Stimulated activated CD4-positive, alpha-beta T cell treated with anti-CD3 and anti-CD28 coated beads, Interleukin-4, amount 100 ng/mL, for 48 hours (primary cell): ENCODE measurements at regions not wholly inside any gene's neighbourhood (a gene's known extent, or its start where the extent isn't known, plus 50 kb on each side); places are given as distances from the start of the nearest gene placed in this dataset.
"Not testable (repeated sequence)": the region's sequence is repeated elsewhere in the genome, so short reads cannot be mapped to it uniquely, and the experiment has no call there.

Experiments used
- DNase-seq, 2 donors: peaks; one replicate each; pipeline ENCODE4 v3.0.0-alpha.2; 2020; ENCODE audit warnings: low read depth in 2 of 2

DNA sequence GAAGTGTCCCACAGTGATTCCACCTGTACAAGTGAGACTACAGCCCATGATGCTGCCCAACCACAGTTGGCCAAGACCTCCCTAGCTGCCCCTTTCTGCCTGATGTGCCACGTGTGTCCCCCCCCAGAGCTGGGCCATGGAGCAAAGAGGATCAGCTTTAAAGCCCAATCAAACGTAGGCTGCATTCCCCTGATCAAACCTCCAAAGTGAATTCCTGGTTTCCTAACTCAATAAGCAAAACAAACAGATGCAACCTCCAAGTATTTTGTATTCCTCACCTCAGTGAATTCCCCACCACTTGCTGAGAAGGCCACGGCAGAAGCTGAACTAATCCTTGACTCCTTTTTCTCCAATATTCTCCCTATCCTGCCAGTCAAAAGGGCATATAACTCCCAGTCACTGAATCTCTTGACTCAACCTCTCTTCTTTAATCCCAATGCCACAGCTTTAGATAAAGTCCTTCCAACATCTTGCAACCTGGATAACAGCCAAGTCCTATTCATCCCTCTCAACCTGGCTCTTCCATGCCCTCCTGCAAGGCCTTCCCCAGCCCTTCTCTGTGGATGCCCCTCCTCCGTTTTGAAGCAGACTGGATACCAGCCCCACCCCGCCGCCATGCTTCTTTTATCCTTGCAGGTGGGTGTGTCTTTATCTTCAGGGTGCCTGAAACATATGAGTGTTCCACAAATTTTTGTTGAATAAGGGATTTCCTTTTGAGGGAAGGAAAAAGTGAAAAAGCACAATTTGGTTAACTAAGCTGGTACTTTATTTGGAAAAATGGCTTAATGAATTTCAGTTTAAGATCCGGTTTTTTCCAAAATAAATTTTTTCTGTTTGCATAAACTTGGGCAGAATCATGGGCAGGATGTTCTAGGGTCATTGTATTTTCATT lies 285.2 kb upstream of the MKLN1 start:
- no peak for DNase-seq

GRCh38 chr7:131045526-131045925 lies 282.1 kb upstream of the MKLN1 start:
- no peak for DNase-seq

DNA sequence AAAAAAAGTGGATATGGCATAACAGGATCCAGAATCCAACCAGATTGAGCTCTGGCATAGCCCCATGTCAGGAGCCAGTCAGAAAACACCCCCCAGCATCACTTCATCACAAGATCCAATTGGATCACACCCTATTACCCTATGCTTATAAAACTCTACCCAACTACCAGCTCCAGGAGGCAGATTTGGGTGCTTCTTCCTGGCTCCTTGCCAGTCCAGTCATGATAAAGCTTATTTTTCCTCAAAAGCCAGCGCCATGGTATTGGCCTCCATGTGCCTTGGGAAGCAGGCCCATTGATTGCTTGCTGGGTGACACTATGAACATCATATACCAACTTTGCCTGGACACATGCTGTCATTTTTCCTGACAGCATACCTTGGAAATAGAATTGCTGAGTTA lies 281.4 kb upstream of the MKLN1 start:
- no peak for DNase-seq

DNA sequence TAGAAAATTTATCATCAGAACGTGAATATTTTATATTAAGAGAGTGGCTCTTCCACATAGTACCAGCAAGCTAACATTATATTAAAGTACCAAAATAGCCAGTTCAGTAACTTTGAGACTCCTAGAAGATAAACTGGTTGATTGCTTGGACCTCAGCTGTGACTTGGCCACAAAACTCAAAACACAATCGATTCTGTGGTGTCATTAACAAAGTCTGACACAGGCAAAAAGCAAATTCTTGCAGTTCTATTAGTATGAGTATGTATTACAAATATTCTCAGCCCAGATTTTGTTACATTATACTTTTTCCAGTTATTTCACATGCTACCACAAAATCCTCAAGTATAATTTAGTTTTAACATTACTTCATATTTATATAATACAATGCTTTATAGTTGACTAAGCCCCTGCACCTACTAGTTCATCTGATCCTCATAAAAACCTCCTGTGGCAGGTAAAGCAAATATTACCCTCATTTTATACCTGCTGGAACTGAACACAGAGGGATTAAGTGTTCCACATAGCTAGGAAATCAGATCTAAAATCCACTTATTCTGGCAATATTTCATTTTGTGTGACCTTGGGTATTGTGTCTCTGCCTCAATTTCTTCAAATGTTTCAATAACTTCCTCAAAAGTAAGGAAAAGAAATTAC lies 279.9 kb upstream of the MKLN1 start:
- no peak for DNase-seq

DNA sequence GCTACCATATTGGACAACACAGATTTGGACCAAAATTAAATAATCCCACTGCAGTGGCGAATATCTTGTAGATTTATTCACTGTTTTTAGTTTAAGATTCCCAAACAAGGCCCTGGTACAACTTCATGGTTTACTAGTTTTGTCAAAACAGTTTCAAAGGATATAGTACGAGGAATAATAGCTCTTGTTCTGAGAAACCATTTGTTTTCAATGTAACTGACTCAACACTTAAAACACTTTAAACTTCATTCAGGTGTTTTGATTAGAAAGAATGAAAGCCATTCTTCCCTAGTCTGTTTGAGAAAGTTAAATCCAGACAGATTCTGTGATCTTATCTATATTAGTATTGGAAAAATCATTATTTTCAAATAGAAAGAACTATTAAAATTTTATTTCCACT lies 276.4 kb upstream of the MKLN1 start:
- no peak for DNase-seq

GRCh38 chr7:131052285-131052904 lies 275.3 kb upstream of the MKLN1 start:
- no peak for DNase-seq

GRCh38 chr7:131056007-131056406 lies 271.7 kb upstream of the MKLN1 start:
- no peak for DNase-seq

DNA sequence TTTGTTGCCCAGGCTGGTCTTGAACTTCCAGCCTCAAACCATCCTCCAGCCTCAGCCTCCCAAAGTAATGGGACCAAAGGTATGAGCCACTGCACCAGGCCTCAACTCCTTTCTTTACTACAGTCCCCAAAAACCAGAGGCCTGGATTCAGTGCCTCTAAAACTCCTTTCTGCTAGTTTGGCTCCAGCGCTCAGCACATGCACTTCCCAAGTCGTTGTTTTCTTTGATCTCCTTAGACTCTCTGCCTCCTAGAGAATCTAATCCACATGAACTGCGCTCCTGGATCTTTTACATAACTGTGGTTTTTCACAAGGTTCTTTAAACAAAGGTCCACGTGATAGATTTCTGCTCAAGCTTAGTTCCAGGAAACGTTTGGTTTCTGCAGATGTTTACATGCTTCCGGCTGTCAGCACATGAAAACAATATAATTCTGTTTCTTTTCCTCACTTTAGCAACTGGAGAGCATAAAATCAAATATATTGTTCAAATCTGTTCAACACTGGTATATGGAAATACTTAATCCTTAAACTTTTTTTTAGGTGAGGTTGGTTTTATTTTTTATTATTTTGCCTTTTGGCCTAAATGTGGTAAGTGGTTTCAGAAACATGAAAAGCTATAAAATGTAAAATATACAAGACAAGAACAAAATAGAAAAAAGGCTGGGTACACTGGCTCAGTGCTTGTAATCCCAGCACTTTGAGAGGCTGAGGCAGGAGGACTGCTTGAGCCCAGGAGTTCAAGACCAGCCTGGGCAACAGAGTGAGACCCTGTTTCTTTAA lies 270.5 kb upstream of the MKLN1 start:
- no peak for DNase-seq

- no peak for DNase-seq
These were observed 269.9 kb upstream of the MKLN1 start for GRCh38 chr7:131057794-131058070.

DNA sequence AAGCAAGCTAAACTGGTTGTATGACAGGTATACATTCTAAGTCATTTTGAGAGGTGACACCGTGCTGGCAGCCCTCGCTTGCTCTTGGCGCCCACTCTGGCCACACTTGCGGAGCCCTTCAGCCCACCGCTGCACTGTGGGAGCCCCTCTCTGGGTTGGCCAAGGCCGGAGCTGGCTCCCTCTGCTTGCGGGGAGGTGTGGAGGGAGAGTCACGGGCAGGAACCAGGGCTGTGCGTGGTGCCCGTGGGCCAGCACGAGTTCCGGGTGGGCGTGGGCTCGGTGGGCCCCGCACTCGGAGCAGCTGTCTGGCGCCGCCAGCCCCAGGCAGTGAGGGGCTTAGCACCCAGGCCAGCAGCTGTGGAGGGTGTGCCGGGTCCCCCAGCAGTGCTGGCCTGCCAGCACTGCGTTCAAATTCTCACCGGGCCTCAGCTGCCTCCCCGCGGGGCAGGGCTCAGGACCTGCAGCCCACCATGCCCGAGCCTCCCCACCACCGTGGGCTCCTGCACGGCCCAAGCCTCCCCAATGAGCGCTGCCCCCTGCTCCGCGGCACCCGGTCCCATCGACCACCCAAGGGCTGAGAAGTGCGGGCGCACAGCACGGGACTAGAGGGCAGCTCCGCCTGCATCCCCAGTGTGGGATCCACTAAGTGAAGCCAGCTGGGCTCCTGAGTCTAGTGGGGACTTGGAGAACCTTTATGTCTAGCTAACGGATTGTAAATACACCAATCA lies 269.0 kb upstream of the MKLN1 start:
- not testable (repeated sequence) for DNase-seq

GRCh38 chr7:131059401-131059800 lies 268.3 kb upstream of the MKLN1 start:
- DNase-seq: not testable (repeated sequence)

DNA sequence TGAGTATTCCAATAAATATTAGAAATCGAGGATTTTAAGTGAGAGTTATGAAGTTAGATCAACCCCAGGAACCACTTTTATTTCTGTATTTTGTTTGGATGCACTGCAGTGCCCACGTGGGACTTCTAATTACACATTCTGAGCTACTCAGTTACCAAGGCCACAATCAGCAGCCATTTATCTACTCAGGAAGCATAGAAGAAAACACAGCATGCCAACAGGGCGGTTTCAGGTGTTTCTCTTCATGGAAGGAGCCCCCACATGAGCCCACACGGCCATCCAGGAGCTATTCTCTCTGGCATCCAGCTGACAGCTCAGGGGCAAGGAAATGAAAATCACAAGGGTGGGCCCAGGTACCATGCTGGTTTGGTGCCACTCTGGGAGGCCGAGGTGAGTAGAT lies 266.5 kb upstream of the MKLN1 start:
- DNase-seq: no peak

- no peak for DNase-seq
These were observed 265.9 kb upstream of the MKLN1 start for GRCh38 chr7:131061818-131062217.

- no peak for DNase-seq
These were observed 261.0 kb upstream of the MKLN1 start for GRCh38 chr7:131066635-131067034.

DNA sequence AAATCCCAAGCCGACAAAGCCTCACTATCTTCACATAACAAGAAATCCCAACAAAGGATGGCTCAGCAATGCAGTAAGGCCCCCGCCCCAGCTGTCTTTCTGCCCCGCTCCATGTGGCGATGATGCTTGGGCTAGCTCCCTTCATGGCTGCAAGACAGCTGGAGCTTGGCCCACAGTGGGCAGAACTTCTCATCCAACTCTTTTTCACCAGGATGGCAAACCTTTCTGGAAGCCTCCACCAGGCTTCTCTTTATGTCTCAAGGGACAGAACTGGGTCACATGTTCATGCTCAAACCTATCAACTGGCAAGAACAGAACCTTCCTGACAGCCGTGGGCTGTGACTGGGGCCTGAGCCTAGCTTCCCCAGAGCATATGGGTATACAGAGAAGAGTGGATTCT lies 260.5 kb upstream of the MKLN1 start:
- DNase-seq: no peak

DNA sequence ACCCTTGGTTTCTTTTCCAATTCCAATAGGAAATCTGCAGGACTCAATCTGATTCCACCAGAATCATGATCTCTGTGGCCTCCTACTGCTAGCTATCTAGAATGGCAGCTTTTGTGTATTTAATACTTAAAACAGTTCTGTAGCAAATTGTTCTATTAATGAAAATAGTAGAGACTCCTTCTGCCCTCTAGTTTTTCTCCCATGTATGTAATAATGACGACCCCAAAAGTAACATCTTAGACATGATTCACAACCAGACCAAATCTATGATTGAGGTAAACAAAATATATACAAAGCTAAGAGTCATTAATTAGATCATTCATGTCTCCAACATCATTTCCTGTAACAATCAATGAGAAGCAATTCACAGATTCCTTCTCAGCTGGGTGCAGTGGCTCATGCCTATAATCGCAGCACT lies 259.1 kb upstream of the MKLN1 start:
- DNase-seq: no peak

GRCh38 chr7:131071786-131072504 lies 255.7 kb upstream of the MKLN1 start:
- DNase-seq: no peak

- no peak for DNase-seq
These were observed 255.1 kb upstream of the MKLN1 start for GRCh38 chr7:131072505-131073091.

- DNase-seq: no peak
These were observed 253.6 kb upstream of the MKLN1 start for GRCh38 chr7:131074043-131074442.

DNA sequence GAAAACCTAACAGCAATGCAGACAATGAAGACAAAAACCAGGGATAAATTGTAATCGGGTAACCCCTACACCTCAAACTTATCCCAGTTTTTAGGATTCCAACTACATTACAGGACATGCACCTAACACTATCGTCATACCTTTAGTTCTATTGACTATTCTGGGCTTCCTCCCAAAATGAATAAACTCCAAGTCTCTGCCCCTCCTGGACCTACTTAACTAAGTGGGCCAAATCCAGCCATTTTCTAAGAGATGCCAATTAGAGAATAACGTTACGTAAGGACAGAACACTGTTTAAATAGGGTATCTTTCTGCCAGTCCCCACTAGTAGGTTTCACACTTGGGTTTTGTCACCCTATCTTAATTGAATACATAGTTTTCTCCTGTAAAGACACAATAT lies 253.1 kb upstream of the MKLN1 start:
- DNase-seq: no peak

DNA sequence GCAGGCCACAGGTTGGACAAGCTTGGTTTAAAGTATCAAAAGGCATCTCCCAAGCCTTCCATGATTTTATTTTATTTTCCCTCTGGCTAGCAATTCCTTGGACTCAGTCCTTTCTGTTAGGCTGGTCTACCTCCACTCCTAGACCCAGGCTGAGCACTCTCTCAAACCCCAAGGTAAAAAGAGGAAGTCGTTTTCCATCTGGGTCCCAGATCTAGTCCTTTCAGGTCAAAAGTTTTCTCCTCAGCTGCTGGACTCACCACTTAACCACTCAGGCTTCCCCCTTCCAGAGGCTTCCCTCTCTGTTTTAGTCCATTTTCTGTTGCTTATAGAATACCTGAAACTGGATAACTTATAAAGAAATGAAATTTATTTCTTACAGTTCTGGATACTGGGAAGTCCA lies 252.3 kb upstream of the MKLN1 start:
- no peak for DNase-seq
